Left ventricle myocardium inferior (tissue), 1 donor: ENCODE measurements at regions not wholly inside any gene's neighbourhood (a gene's known extent, or its start where the extent isn't known, plus 50 kb on each side); places are given as distances from the start of the nearest gene placed in this dataset.

ENCODE experiments used
- DNase-seq: peaks from one replicate; pipeline ENCODE4 v3.0.0-alpha.2; 2020
- H3K27ac ChIP-seq: fragments of 200-600 bp; replicated peaks from 2 replicates; pipeline ENCODE4 v1.8.0; 2021
- H3K27me3 ChIP-seq: fragments of 200-600 bp; 2 replicates; pipeline ENCODE4 v1.8.0; 2021; ENCODE audit warnings: low read depth
- H3K36me3 ChIP-seq: fragments of 200-600 bp; 2 replicates; pipeline ENCODE4 v1.8.0; 2021
- H3K4me1 ChIP-seq: fragments of 200-600 bp; 2 replicates; pipeline ENCODE4 v1.8.0; 2021
- H3K4me3 ChIP-seq: fragments of 200-600 bp; 2 replicates; pipeline ENCODE4 v1.8.0; 2021; ENCODE audit warnings: mild to moderate bottlenecking, moderate library complexity
- H3K9me3 ChIP-seq: fragments of 200-600 bp; replicated peaks from 2 replicates; pipeline ENCODE4 v1.8.0; 2021
- CTCF ChIP-seq: fragments of 200-600 bp; IDR thresholded peaks from 2 replicates; pipeline ENCODE4 v1.8.0; 2021; ENCODE audit warnings: antibody characterized with exemption, mild to moderate bottlenecking, borderline replicate concordance
- intact Hi-C: fragments of 100-400 bp; cut with micrococcal nuclease; formaldehyde crosslinking; loops from one replicate; pipeline ENCODE4 v1.11.0; 2022
- donor health status: DM: no; HTN: yes; CAD: no; lungs with severe emphysema.

GRCh38 chr4:63170923-63171322, 1238.3 kb downstream of the TECRL start:
- DNase-seq, result no peak
- Histone ChIP-seq H3K36me3 (no peaks in the 10 kb centered on the region), H3K27ac (no peak overlapping the region), H3K4me1 (no peaks in the 10 kb centered on the region), H3K27me3 (no peaks in the 10 kb centered on the region), H3K4me3 (no peak overlapping the region), H3K9me3 (peaks cover 4% of the 10 kb centered on the region)
- no peak for TF ChIP-seq CTCF
- intact Hi-C loops, result no loop called here

DNA sequence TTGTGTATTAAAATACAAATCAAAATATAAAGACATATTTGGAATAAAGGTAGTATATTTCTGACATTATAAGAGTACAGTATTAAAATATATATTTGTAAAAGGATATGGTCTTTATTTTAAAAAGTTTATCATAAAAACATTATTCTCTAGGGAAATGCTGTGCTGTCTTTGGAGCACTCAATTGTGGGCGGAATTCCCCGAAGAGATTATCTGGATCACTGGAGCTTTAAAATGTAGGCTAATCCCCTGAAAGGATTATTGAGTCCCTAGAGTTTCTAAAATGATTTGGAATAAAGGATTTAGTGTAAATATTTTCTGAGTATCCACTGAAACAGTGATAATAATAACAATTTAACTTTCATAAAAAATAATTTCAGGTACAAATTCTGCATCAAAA, 1239.4 kb downstream of the TECRL start:
- intact Hi-C loops, result no loop called here
- Histone ChIP-seq H3K4me1 (no peaks in the 10 kb centered on the region), H3K9me3 (peaks cover 6% of the 10 kb centered on the region), H3K36me3 (no peaks in the 10 kb centered on the region), H3K27me3 (no peaks in the 10 kb centered on the region), H3K27ac (no peak overlapping the region), H3K4me3 (no peak overlapping the region)
- no peak for TF ChIP-seq CTCF
- DNase-seq, result no peak

GRCh38 chr4:63155561-63155960, 1253.7 kb downstream of the TECRL start:
- TF ChIP-seq CTCF, result no peak

DNA sequence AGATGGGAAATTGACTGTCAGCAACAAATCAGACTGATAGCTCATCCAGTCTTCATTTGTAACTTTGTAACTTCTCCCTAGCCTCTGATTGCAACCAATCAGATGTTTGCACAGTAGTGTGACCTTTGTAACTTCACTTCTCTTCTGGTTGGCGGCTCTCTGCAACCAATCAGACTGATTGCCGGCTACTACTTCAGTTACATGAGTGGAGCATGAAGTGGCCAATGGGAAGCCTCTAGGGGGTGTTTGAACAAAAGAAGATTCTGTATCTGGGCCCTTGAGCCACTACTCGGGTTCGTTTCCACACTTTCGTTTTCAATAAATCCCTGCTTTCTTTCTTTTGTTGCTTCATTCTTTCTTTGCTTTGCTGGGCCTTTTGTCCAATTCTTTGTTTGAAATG, 1285.8 kb downstream of the TECRL start:
- H3K27ac ChIP-seq, result no peak overlapping the region
- H3K36me3 ChIP-seq, result no peaks in the 10 kb centered on the region
- no peak overlapping the region for H3K4me3 ChIP-seq
- no peaks in the 10 kb centered on the region for H3K27me3 ChIP-seq
- H3K9me3 ChIP-seq, result no peaks in the 10 kb centered on the region
- no peak for TF ChIP-seq CTCF
- intact Hi-C loops, result no loop called here
- no peak for DNase-seq
- no peaks in the 10 kb centered on the region for H3K4me1 ChIP-seq

More at GRCh38 chr4:63155561-63155960, 1253.7 kb downstream of the TECRL start:
- no peak for DNase-seq
- H3K4me3 ChIP-seq, result no peak overlapping the region
- no peaks in the 10 kb centered on the region for H3K27me3 ChIP-seq
- H3K27ac ChIP-seq, result no peak overlapping the region
- peaks cover 35% of the 10 kb centered on the region for H3K9me3 ChIP-seq
- no peaks in the 10 kb centered on the region for H3K36me3 ChIP-seq
- no peaks in the 10 kb centered on the region for H3K4me1 ChIP-seq
- intact Hi-C loops, result no loop called here

DNA sequence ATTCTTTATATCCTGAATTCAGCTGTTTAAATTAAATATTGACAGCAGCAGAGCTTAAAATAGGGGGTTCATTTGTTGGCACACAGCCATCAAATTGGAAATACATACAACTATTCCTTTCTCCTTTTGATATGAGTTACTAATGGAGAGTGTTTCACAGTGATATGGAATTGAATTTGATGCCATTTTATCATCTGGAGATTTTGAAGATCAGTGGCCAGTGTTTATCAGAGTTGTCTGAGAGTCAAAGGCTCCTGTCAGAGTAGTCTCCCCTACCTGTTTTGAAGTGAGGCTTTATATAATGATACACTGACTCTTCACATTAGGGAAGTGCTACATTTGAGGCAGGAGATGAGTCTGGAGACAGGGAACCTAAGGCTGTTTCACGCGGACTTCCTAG, 1286.3 kb downstream of the TECRL start:
- no peak for TF ChIP-seq CTCF
- Histone ChIP-seq H3K9me3 (no peaks in the 10 kb centered on the region), H3K4me3 (no peak overlapping the region), H3K27ac (no peak overlapping the region), H3K4me1 (no peaks in the 10 kb centered on the region), H3K27me3 (no peaks in the 10 kb centered on the region), H3K36me3 (no peaks in the 10 kb centered on the region)
- DNase-seq, result no peak
- intact Hi-C loops, result no loop called here

DNA sequence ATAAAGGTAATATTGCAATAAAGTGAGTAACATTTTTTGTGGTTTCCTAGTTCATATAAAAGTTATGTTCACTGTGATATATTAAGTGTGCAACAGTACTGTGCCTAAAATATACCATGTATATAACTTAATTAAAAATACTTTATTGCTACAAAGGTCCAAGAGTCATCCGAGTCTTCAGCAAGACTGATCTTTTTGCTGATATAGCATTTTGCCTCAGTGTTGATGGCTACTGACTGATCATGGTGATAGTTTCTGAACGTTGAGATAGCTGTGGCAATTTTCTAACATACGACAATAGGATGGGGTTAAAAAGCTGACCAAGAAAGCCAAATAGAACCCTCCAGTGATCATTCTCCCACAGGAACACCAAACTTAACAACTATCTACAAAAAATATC, 1302.7 kb downstream of the TECRL start:
- Histone ChIP-seq H3K9me3 (peaks cover 31% of the 10 kb centered on the region), H3K27me3 (no peaks in the 10 kb centered on the region), H3K36me3 (no peaks in the 10 kb centered on the region), H3K4me3 (no peak overlapping the region), H3K27ac (no peak overlapping the region), H3K4me1 (no peaks in the 10 kb centered on the region)
- intact Hi-C loops, result no loop called here
- TF ChIP-seq CTCF, result no peak
- no peak for DNase-seq
